T1000 (cell line): ENCODE measurements at regions not wholly inside any gene's neighbourhood (a gene's known extent, or its start where the extent isn't known, plus 50 kb on each side); places are given as distances from the start of the nearest gene placed in this dataset.

Experiments used
- DNase-seq: peaks from one replicate; lab custom pipeline; 2025; ENCODE audit warnings: mixed read lengths; lab: John Stamatoyannopoulos, UW

GRCh38 chr2:168338803-168339437, 91.5 kb upstream of the STK39 start:
- no peak for DNase-seq

GRCh38 chr2:168340931-168341330, 93.5 kb upstream of the STK39 start:
- DNase-seq, result no peak

GRCh38 chr2:168343586-168343985, 96.2 kb upstream of the STK39 start:
- no peak for DNase-seq

- no peak for DNase-seq
These were observed 97.3 kb upstream of the STK39 start for GRCh38 chr2:168344706-168345105.

- no peak for DNase-seq
These were observed 98.2 kb upstream of the STK39 start for GRCh38 chr2:168345601-168346000.

- peak; percentile 27 for DNase-seq
These were observed 99.5 kb upstream of the STK39 start for GRCh38 chr2:168346725-168347477.

GRCh38 chr2:168348076-168348475, 100.7 kb upstream of the STK39 start:
- DNase-seq, result no peak

- DNase-seq, result no peak
These were observed 103.0 kb upstream of the STK39 start for GRCh38 chr2:168350380-168350779.

- no peak for DNase-seq
These were observed 102.8 kb upstream of the CERS6 start for GRCh38 chr2:168353251-168353650.

GRCh38 chr2:168354499-168354898, 101.6 kb upstream of the CERS6 start:
- no peak for DNase-seq

GRCh38 chr2:168355121-168355520, 101.0 kb upstream of the CERS6 start:
- DNase-seq, result no peak

GRCh38 chr2:168355779-168356476, 100.1 kb upstream of the CERS6 start:
- DNase-seq, result no peak

- no peak for DNase-seq
These were observed 99.6 kb upstream of the CERS6 start for GRCh38 chr2:168356477-168356835.

- no peak for DNase-seq
These were observed 98.1 kb upstream of the CERS6 start for GRCh38 chr2:168357797-168358472.

- no peak for DNase-seq
These were observed 97.0 kb upstream of the CERS6 start for GRCh38 chr2:168359082-168359481.

GRCh38 chr2:168363347-168364092, 92.6 kb upstream of the CERS6 start:
- no peak for DNase-seq

GRCh38 chr2:168365094-168365621, 90.9 kb upstream of the CERS6 start:
- no peak for DNase-seq

- DNase-seq, result no peak
These were observed 87.0 kb upstream of the CERS6 start for GRCh38 chr2:168369031-168369430.

GRCh38 chr2:168371273-168372019, 84.6 kb upstream of the CERS6 start:
- no peak for DNase-seq

GRCh38 chr2:168373468-168373867, 82.6 kb upstream of the CERS6 start:
- no peak for DNase-seq
